HG03103 (cell line): ENCODE measurements at regions not wholly inside any gene's neighbourhood (a gene's known extent, or its start where the extent isn't known, plus 50 kb on each side); places are given as distances from the start of the nearest gene placed in this dataset.

Source experiments
- ATAC-seq: cut with Tn5 transposase; IDR thresholded peaks from one replicate; pipeline ENCODE4 v1.9.1; 2021; ENCODE audit warnings: low read depth; ENCODE audit not compliant: unreplicated experiment

DNA sequence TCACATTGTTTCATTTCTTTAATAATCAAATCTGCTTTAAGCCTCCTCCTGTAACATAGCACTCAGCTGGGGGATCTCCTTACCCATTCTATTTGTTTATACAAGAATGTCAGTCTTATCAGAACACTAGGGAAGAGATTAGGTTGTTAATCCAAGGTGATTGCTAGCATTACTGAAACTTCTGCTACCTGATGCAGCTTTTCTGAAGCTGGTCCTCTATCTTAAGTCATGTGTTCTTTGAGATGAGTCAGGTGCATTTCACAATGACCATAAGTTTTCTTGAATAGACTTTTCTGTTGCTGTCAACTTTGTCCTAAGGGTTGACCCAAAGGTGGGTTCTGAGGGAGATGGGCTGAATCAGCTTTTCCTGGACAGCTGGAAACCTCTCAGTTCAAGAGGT lies 60.7 kb upstream of the SYNCRIP start:
- ATAC-seq = no peak
